Activated CD8-positive, alpha-beta T cell treated with anti-CD3 and anti-CD28 coated beads for 36 hours (primary cell): ENCODE measurements at regions not wholly inside any gene's neighbourhood (a gene's known extent, or its start where the extent isn't known, plus 50 kb on each side); places are given as distances from the start of the nearest gene placed in this dataset.

Experiments
- ATAC-seq: fragments of 200-7000 bp; cut with Tn5 transposase; one replicate; pipeline ENCODE4 v1.10.0; 2021; ENCODE audit warnings: mild to moderate bottlenecking, moderate library complexity
- CTCF ChIA-PET: fragments of 350-600 bp; sonication (Branson Sonifier 250); formaldehyde crosslinking; loops from one replicate; lab custom pipeline; 2021; ENCODE audit warnings: antibody characterized with exemption; lab: Charles Lee
- POLR2A ChIA-PET: fragments of 350-600 bp; sonication (Branson Sonifier 250); formaldehyde crosslinking; loops from one replicate; lab custom pipeline; 2021; ENCODE audit warnings: antibody characterized with exemption; lab: Charles Lee
- DNase-seq: peaks from one replicate; pipeline ENCODE4 v3.0.0-alpha.2; 2020
- H3K27ac Mint-ChIP-seq: one replicate; pipeline ENCODE4 v1.8.0; 2021; ENCODE audit warnings: mild to moderate bottlenecking, mixed read lengths
- H3K27me3 Mint-ChIP-seq: one replicate; pipeline ENCODE4 v1.8.0; 2021; ENCODE audit warnings: mixed read lengths
- H3K36me3 Mint-ChIP-seq: one replicate; pipeline ENCODE4 v1.8.0; 2021; ENCODE audit warnings: low read depth, mixed read lengths
- H3K4me1 Mint-ChIP-seq: one replicate; pipeline ENCODE4 v1.8.0; 2021; ENCODE audit warnings: low read depth, mixed read lengths
- H3K4me3 Mint-ChIP-seq: one replicate; pipeline ENCODE4 v1.8.0; 2021; ENCODE audit warnings: mild to moderate bottlenecking, moderate library complexity, mixed read lengths
- H3K9me3 Mint-ChIP-seq: one replicate; pipeline ENCODE4 v1.8.0; 2021; ENCODE audit warnings: mixed read lengths
- CTCF ChIP-seq: fragments of 200-600 bp; IDR thresholded peaks from one replicate; pipeline ENCODE4 v1.8.0; 2022; ENCODE audit warnings: antibody characterized with exemption, mild to moderate bottlenecking
- intact Hi-C: fragments of 100-400 bp; cut with micrococcal nuclease; formaldehyde crosslinking; loops from one replicate; pipeline ENCODE4 v1.10.0; 2022

DNA sequence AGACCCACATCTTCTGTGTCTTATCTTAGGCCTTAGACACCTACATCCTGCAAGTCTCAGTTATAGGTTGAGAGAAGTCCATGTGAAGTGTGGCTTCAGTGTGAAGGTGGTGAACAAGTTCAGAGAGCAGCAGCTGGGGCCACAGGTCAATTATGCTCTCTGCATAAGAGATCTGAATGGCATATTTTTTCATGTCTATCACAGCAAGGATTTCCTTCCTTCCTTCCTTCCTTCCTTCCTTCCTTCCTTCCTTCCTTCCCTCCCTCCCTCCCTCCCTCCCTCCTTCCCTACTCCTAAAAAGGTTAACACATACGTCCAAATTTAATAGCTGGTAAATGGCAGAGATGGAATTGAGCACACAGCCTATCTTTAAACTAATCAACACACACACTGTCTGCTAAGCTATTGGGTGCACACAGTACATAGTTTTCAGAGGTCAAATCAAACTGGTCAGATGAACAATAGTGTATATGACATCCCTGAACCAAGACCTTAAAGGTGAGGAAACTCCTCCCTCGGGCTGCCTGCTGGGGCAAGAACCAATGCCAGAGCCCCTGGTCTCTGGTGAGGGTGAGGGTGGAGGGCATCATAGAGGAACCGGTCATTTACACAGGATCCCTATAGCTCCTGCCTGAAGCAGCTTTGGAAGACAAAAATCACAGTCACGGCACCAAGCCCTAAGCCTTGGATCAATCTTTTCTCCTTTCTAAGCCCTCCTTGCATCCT lies 240.9 kb downstream of the ICOS start:
- ATAC-seq (peak; percentile 39), DNase-seq (no peak)
- Mint-ChIP-seq H3K4me3 (no peak overlapping the region), H3K27me3 (peaks cover 8% of the 10 kb centered on the region), H3K4me1 (no peaks in the 10 kb centered on the region), H3K36me3 (no peaks in the 10 kb centered on the region), H3K9me3 (no peaks in the 10 kb centered on the region), H3K27ac (no peak overlapping the region)
- ChIA-PET POLR2A (interaction anchor here (1.0 to 1.1 kb wide), 2 partner anchors 105 to 158 kb away, joined by 3 read pairs; no protein-coding TSS in a partner anchor), CTCF (interaction anchor here (0.6 to 5.4 kb wide), 46 partner anchors 10 to 619 kb away, joined by 3 to 83 read pairs (median 4); no protein-coding TSS in a partner anchor)
- no peak for TF ChIP-seq CTCF
- intact Hi-C loops, result loop anchor here (5.0 kb wide), 1 partner anchor 35 kb away; no protein-coding TSS in a partner anchor

GRCh38 chr2:204177977-204178522 lies 241.5 kb downstream of the ICOS start:
- peaks cover 8% of the 10 kb centered on the region for H3K27me3 Mint-ChIP-seq
- H3K27ac Mint-ChIP-seq, result no peak overlapping the region
- TF ChIP-seq CTCF, result peak; percentile 75
- no peaks in the 10 kb centered on the region for H3K4me1 Mint-ChIP-seq
- H3K9me3 Mint-ChIP-seq, result no peaks in the 10 kb centered on the region
- ATAC-seq (peak; percentile 89), DNase-seq (peak; percentile 85)
- ChIA-PET POLR2A (interaction anchor here (1.0 to 1.1 kb wide), 2 partner anchors 105 to 159 kb away, joined by 3 read pairs; no protein-coding TSS in a partner anchor), CTCF (interaction anchor here (0.7 to 5.4 kb wide), 51 partner anchors 10 to 620 kb away, joined by 3 to 83 read pairs (median 4); no protein-coding TSS in a partner anchor)
- H3K36me3 Mint-ChIP-seq, result no peaks in the 10 kb centered on the region
- intact Hi-C loops, result loop anchor here (1.0 to 5.0 kb wide), 3 partner anchors 36 to 105 kb away; no protein-coding TSS in a partner anchor
- no peak overlapping the region for H3K4me3 Mint-ChIP-seq

- intact Hi-C loops, result no loop called here
- no peak for ATAC-seq
- ChIA-PET CTCF (interaction anchor here (0.9 to 5.4 kb wide), 5 partner anchors 36 to 252 kb away, joined by 4 to 83 read pairs (median 5); no protein-coding TSS in a partner anchor), POLR2A (no interaction called here)
- peaks cover 10% of the 10 kb centered on the region for H3K27me3 Mint-ChIP-seq
- no peak for TF ChIP-seq CTCF
- no peaks in the 10 kb centered on the region for H3K36me3 Mint-ChIP-seq
- no peak overlapping the region for H3K4me3 Mint-ChIP-seq
- no peak for DNase-seq
- no peak overlapping the region for H3K27ac Mint-ChIP-seq
- H3K4me1 Mint-ChIP-seq, result no peaks in the 10 kb centered on the region
- H3K9me3 Mint-ChIP-seq, result no peaks in the 10 kb centered on the region
These were observed 244.1 kb downstream of the ICOS start for GRCh38 chr2:204180649-204181048.

DNA sequence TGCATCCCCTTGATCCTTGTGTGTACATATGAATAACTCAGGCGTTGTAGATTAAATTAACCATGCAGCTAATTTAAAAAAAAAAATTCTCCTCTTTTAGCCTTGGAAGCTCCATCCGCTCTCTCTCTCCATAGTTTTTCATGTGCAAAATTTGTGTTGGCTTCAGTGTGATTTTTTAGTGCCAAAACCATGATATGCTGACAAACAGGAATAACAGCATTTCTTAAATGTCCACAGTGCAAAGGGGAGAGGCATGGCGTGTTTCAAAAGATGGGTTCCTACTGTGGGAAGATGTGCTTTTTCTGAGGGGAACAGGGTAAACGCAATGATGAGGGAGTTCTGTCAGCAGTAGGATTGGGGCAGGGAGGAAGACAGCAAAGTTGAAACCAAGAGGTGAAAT lies 247.0 kb downstream of the ICOS start:
- no peak overlapping the region for H3K27ac Mint-ChIP-seq
- no peak overlapping the region for H3K4me3 Mint-ChIP-seq
- ChIA-PET POLR2A (no interaction called here), CTCF (interaction anchor here (0.7 to 1.2 kb wide), 2 partner anchors 38 to 111 kb away, joined by 3 read pairs; no protein-coding TSS in a partner anchor)
- intact Hi-C loops, result no loop called here
- ATAC-seq (no peak), DNase-seq (no peak)
- no peaks in the 10 kb centered on the region for H3K9me3 Mint-ChIP-seq
- no peak for TF ChIP-seq CTCF
- peaks cover 6% of the 10 kb centered on the region for H3K27me3 Mint-ChIP-seq
- H3K4me1 Mint-ChIP-seq, result peaks cover 14% of the 10 kb centered on the region
- H3K36me3 Mint-ChIP-seq, result no peaks in the 10 kb centered on the region

- ATAC-seq (no peak), DNase-seq (no peak)
- Mint-ChIP-seq H3K27ac (no peak overlapping the region), H3K4me1 (peaks cover 14% of the 10 kb centered on the region), H3K36me3 (no peaks in the 10 kb centered on the region), H3K27me3 (peaks cover 4% of the 10 kb centered on the region), H3K4me3 (no peak overlapping the region), H3K9me3 (no peaks in the 10 kb centered on the region)
- intact Hi-C loops, result no loop called here
- CTCF ChIA-PET, result no interaction called here
- no peak for TF ChIP-seq CTCF
- POLR2A ChIA-PET, result no interaction called here
These were observed 247.7 kb downstream of the ICOS start for GRCh38 chr2:204184226-204184625.
